ENCODE measurements at regions not wholly inside any gene's neighbourhood (a gene's known extent, or its start where the extent isn't known, plus 50 kb on each side); places are given as distances from the start of the nearest gene placed in this dataset.
"Not testable (repeated sequence)": the region's sequence is repeated elsewhere in the genome, so short reads cannot be mapped to it uniquely, and the experiment has no call there.

- TF ChIP-seq, protein P1, sequence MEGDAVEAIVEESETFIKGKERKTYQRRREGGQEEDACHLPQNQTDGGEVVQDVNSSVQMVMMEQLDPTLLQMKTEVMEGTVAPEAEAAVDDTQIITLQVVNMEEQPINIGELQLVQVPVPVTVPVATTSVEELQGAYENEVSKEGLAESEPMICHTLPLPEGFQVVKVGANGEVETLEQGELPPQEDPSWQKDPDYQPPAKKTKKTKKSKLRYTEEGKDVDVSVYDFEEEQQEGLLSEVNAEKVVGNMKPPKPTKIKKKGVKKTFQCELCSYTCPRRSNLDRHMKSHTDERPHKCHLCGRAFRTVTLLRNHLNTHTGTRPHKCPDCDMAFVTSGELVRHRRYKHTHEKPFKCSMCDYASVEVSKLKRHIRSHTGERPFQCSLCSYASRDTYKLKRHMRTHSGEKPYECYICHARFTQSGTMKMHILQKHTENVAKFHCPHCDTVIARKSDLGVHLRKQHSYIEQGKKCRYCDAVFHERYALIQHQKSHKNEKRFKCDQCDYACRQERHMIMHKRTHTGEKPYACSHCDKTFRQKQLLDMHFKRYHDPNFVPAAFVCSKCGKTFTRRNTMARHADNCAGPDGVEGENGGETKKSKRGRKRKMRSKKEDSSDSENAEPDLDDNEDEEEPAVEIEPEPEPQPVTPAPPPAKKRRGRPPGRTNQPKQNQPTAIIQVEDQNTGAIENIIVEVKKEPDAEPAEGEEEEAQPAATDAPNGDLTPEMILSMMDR (IDR thresholded peaks at IDR 0.05), result not testable (repeated sequence)
- TF ChIP-seq POLR2A (IDR thresholded peaks at IDR 0.05), result not testable (repeated sequence)
Measured at GRCh38 chr3:127435299-127435698, 147.5 kb upstream of the PRR20G start.

Data from testis (tissue), 2 donors.